ENCODE measurements at regions not wholly inside any gene's neighbourhood (a gene's known extent, or its start where the extent isn't known, plus 50 kb on each side); places are given as distances from the start of the nearest gene placed in this dataset.

DNA sequence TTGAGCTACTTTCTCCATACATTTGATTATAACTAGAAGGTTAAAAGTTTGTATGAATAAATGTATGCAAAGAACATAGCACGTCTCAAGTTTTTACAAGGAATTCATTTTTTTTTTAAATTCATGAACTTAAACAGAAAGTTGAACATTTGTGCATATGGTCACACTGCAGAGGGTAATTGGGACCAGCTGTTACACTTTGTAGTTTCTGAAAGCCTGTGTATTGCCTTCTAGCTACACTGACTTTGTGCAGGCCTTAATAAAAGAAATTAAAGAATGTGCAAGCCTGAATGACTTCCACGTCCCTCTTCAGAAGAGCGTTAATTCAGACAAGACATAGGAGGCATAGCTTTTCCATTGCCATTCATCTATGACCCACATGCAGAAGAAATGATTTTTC lies 153.1 kb upstream of the PCDH18 start:
- Histone ChIP-seq H3K9me3 (no peaks in the 10 kb centered on the region), H3K36me3 (no peaks in the 10 kb centered on the region), H3K27me3 (replicated peaks in 1 of 7) (no peaks in the 10 kb centered on the region), H3K27ac (no peak overlapping the region), H3K4me3 (no peak overlapping the region), H3K4me1 (no peaks in the 10 kb centered on the region)
- intact Hi-C loops (cut with DNase I; ENCODE audit: low total_unique reads): no loop called here
- 73 to 93% (median 87%) methylated on average over 3 of the region's 3 CpGs for WGBS, 5 donors
- TF ChIP-seq POLR2AphosphoS5 (IDR thresholded peaks at IDR 0.05) (no peak), CTCF (IDR thresholded peaks at IDR 0.05 in 8 of 11, conservative IDR thresholded peaks at IDR 0.05 in 3 of 11) (no peak), POLR2A (IDR thresholded peaks at IDR 0.05) (no peak)
- no peak for DNase-seq

DNA sequence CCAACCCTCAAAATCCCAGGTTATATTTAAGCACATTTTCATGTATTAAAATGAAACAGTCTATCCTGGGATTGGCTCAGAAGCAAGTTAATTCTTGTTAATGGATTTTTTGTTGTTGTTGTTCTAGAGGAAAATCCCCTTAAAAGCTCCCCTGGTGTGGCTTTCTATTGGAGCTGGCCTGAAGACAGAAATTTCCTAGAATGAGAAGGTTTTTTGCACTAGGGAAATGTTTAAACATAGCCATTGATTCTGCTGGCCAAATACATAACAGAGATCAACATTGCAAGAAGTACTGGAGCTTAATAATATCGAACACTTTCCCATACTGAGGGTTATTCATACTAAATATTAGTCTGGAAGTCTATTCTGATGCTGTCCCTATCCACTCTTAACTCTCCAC lies 148.8 kb upstream of the PCDH18 start:
- H3K27me3 ChIP-seq (replicated peaks in 1 of 7): no peaks in the 10 kb centered on the region
- 74 to 93% (median 88%) methylated on average over 1 of the region's 1 CpG for WGBS, 5 donors
- H3K36me3 ChIP-seq: no peaks in the 10 kb centered on the region
- no peak for TF ChIP-seq POLR2AphosphoS5 (IDR thresholded peaks at IDR 0.05)
- TF ChIP-seq POLR2A (IDR thresholded peaks at IDR 0.05): no peak
- TF ChIP-seq CTCF (IDR thresholded peaks at IDR 0.05 in 8 of 11, conservative IDR thresholded peaks at IDR 0.05 in 3 of 11): no peak
- DNase-seq: no peak
- H3K4me3 ChIP-seq: no peak overlapping the region
- intact Hi-C loops (cut with DNase I; ENCODE audit: low total_unique reads): no loop called here
- no peaks in the 10 kb centered on the region for H3K4me1 ChIP-seq
- H3K27ac ChIP-seq: no peak overlapping the region
- no peaks in the 10 kb centered on the region for H3K9me3 ChIP-seq

- WGBS, 5 donors: 42 to 71% (median 64%) methylated on average over 1 of the region's 1 CpG
- no peak overlapping the region for H3K4me3 ChIP-seq
- H3K9me3 ChIP-seq: no peaks in the 10 kb centered on the region
- H3K27me3 ChIP-seq (replicated peaks in 1 of 7): no peaks in the 10 kb centered on the region
- no peaks in the 10 kb centered on the region for H3K4me1 ChIP-seq
- H3K27ac ChIP-seq: no peak overlapping the region
- intact Hi-C loops (cut with DNase I; ENCODE audit: low total_unique reads): no loop called here
- H3K36me3 ChIP-seq: no peaks in the 10 kb centered on the region
- no peak for DNase-seq
- TF ChIP-seq CTCF (IDR thresholded peaks at IDR 0.05 in 8 of 11, conservative IDR thresholded peaks at IDR 0.05 in 3 of 11) (no peak), POLR2AphosphoS5 (IDR thresholded peaks at IDR 0.05) (no peak), POLR2A (IDR thresholded peaks at IDR 0.05) (no peak)
Measured at GRCh38 chr4:137678796-137679195, 146.5 kb upstream of the PCDH18 start.

- H3K4me1 ChIP-seq: no peaks in the 10 kb centered on the region
- intact Hi-C loops (cut with DNase I; ENCODE audit: low total_unique reads): no loop called here
- TF ChIP-seq POLR2AphosphoS5 (IDR thresholded peaks at IDR 0.05) (no peak), POLR2A (IDR thresholded peaks at IDR 0.05) (no peak), CTCF (IDR thresholded peaks at IDR 0.05 in 8 of 11, conservative IDR thresholded peaks at IDR 0.05 in 3 of 11) (no peak)
- H3K27me3 ChIP-seq (replicated peaks in 1 of 7): no peaks in the 10 kb centered on the region
- H3K9me3 ChIP-seq: no peaks in the 10 kb centered on the region
- H3K36me3 ChIP-seq: no peaks in the 10 kb centered on the region
- DNase-seq: no peak
- no peak overlapping the region for H3K27ac ChIP-seq
- H3K4me3 ChIP-seq: no peak overlapping the region
Measured at GRCh38 chr4:137677863-137678262, 145.6 kb upstream of the PCDH18 start.
